Fibroblast of lung (primary cell): ENCODE measurements at regions not wholly inside any gene's neighbourhood (a gene's known extent, or its start where the extent isn't known, plus 50 kb on each side); places are given as distances from the start of the nearest gene placed in this dataset.

Source experiments
- DNase-seq, 2 donors: peaks; one replicate each; pipeline versions ENCODE4 v3.0.0 to v3.0.0-alpha.2; 2010; ENCODE audit warnings: low read depth in 2 of 2
- H2AFZ ChIP-seq: 2 replicates; pipeline ENCODE4 v1.5.1; 2012; ENCODE audit warnings: low read length, control low read depth, inconsistent platforms
- H3K27ac ChIP-seq: 2 replicates; pipeline ENCODE4 v1.5.1; 2011; ENCODE audit warnings: low read length, control low read depth; ENCODE audit not compliant: insufficient read depth
- H3K27me3 ChIP-seq: 2 replicates; pipeline ENCODE4 v1.5.1; 2011; ENCODE audit warnings: mild to moderate bottlenecking, low read length; ENCODE audit not compliant: control insufficient read depth, insufficient read depth
- H3K36me3 ChIP-seq: 2 replicates; pipeline ENCODE4 v1.5.1; 2011; ENCODE audit warnings: low read length; ENCODE audit not compliant: control insufficient read depth, insufficient read depth
- H3K4me1 ChIP-seq: 2 replicates; pipeline ENCODE4 v1.5.1; 2011; ENCODE audit warnings: low read length; ENCODE audit not compliant: control insufficient read depth, insufficient read depth; ENCODE audit errors: extremely low read depth
- H3K4me2 ChIP-seq: 2 replicates; pipeline ENCODE4 v1.5.1; 2011; ENCODE audit warnings: low read length, control low read depth; ENCODE audit not compliant: insufficient read depth; ENCODE audit errors: extremely low read depth
- H3K4me3 ChIP-seq, 4 experiments: fragments of 200-600 bp in 1 of 4; sonication (generic) in 1 of 4; replicated peaks in 1 of 4; 2 replicates each; pipeline ENCODE4 v1.5.1; 2011 to 2016; ENCODE audit warnings: low read length in 4 of 4, low read depth in 3 of 4, mild to moderate bottlenecking in 3 of 4, control low read depth in 2 of 4, inconsistent platforms in 1 of 4, mixed read lengths in 1 of 4; ENCODE audit not compliant: insufficient read depth in 1 of 4; ENCODE audit errors: control extremely low read depth in 1 of 4
- H3K79me2 ChIP-seq: 2 replicates; pipeline ENCODE4 v1.5.1; 2012; ENCODE audit warnings: mild to moderate bottlenecking, low read length, inconsistent platforms; ENCODE audit not compliant: control insufficient read depth, insufficient read depth
- H3K9ac ChIP-seq: 2 replicates; pipeline ENCODE4 v1.5.1; 2011; ENCODE audit warnings: mild to moderate bottlenecking, low read length, control low read depth; ENCODE audit not compliant: insufficient read depth
- H3K9me3 ChIP-seq: 2 replicates; pipeline ENCODE4 v1.5.1; 2012; ENCODE audit warnings: low read depth, low read length; ENCODE audit not compliant: control insufficient read depth, insufficient read depth
- H4K20me1 ChIP-seq: 2 replicates; pipeline ENCODE4 v1.5.1; 2011; ENCODE audit warnings: low read length; ENCODE audit not compliant: control insufficient read depth, insufficient read depth; ENCODE audit errors: extremely low read depth
- EZH2 ChIP-seq: IDR thresholded peaks from 2 replicates; pipeline ENCODE4 v1.5.1; 2012; ENCODE audit warnings: low read length, control low read depth, mild to moderate bottlenecking; ENCODE audit errors: missing control alignments
- TF ChIP-seq, protein P1 (sequence below), 2 donors: IDR thresholded peaks in 1 of 2; conservative IDR thresholded peaks in 1 of 2; 1 replicate in 1 of 2; 2 replicates in 1 of 2; pipeline ENCODE4 v1.5.1; 2011 to 2012; ENCODE audit warnings: low read length in 2 of 2, control low read depth in 1 of 2, inconsistent platforms in 1 of 2, low read depth in 1 of 2, mild to moderate bottlenecking in 1 of 2

DNA sequence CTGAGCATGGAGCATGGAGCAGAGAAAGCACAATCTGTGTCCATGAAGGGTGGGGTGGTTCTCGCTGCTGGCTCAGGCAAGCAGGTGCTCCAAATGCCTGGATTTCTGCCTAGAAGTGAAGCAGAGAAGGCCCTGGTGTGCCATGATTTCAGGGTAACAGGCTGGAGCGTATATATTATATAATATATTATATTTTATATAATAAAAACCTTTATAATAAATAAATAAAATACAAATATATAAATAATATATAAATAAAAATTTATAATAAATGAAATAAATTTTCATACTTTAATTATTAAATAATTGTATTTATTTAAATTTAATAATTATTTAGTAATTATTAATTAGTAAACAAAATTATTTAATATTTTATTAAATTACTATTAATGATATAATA lies 707.4 kb upstream of the COX7C start:
- H2AFZ ChIP-seq = no peak overlapping the region
- H3K4me1 ChIP-seq = no peaks in the 10 kb centered on the region
- no peak overlapping the region for H3K27ac ChIP-seq
- no peaks in the 10 kb centered on the region for H3K27me3 ChIP-seq
- no peaks in the 10 kb centered on the region for H3K9me3 ChIP-seq
- TF ChIP-seq, protein P1, sequence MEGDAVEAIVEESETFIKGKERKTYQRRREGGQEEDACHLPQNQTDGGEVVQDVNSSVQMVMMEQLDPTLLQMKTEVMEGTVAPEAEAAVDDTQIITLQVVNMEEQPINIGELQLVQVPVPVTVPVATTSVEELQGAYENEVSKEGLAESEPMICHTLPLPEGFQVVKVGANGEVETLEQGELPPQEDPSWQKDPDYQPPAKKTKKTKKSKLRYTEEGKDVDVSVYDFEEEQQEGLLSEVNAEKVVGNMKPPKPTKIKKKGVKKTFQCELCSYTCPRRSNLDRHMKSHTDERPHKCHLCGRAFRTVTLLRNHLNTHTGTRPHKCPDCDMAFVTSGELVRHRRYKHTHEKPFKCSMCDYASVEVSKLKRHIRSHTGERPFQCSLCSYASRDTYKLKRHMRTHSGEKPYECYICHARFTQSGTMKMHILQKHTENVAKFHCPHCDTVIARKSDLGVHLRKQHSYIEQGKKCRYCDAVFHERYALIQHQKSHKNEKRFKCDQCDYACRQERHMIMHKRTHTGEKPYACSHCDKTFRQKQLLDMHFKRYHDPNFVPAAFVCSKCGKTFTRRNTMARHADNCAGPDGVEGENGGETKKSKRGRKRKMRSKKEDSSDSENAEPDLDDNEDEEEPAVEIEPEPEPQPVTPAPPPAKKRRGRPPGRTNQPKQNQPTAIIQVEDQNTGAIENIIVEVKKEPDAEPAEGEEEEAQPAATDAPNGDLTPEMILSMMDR (conservative IDR thresholded peaks at IDR 0.05 in 1 of 2, IDR thresholded peaks at IDR 0.05 in 1 of 2; ENCODE audit: low read depth in 1 of 2, low read length in 2 of 2) = no peak
- no peak for TF ChIP-seq EZH2
- DNase-seq = no peak
- no peaks in the 10 kb centered on the region for H4K20me1 ChIP-seq
- H3K4me2 ChIP-seq = no peak overlapping the region
- H3K79me2 ChIP-seq = no peaks in the 10 kb centered on the region
- no peaks in the 10 kb centered on the region for H3K36me3 ChIP-seq
- H3K4me3 ChIP-seq = no peak overlapping the region
- no peak overlapping the region for H3K9ac ChIP-seq

DNA sequence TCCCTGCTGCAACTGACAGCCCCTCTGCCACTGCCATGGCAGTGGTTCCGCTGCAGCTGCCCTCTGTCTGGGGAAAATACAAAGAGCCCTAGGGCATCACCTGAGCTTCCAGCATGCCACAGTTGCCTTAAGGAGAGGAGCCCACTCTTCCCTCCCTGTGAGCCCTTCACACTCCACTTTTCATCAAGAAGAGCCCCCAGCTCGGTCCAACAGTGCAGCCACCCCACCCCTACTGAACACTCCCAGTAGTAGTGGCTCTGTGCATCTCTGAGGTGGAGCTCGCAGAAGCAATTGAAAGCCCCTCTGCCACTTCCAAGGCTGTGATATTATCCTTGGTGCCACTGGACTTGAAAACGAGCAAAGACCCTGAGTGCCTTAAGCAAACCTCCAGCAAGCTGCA lies 696.8 kb upstream of the COX7C start:
- H3K79me2 ChIP-seq = no peaks in the 10 kb centered on the region
- no peaks in the 10 kb centered on the region for H3K36me3 ChIP-seq
- H3K4me3 ChIP-seq = no peak overlapping the region
- no peak for DNase-seq
- no peak overlapping the region for H3K27ac ChIP-seq
- TF ChIP-seq EZH2 = no peak
- TF ChIP-seq, protein P1 (conservative IDR thresholded peaks at IDR 0.05 in 1 of 2, IDR thresholded peaks at IDR 0.05 in 1 of 2; ENCODE audit: low read depth in 1 of 2, low read length in 2 of 2) = no peak
- H3K4me1 ChIP-seq = no peaks in the 10 kb centered on the region
- no peak overlapping the region for H2AFZ ChIP-seq
- no peaks in the 10 kb centered on the region for H3K27me3 ChIP-seq
- H3K9ac ChIP-seq = no peak overlapping the region
- no peak overlapping the region for H3K4me2 ChIP-seq
- H3K9me3 ChIP-seq = no peaks in the 10 kb centered on the region
- H4K20me1 ChIP-seq = no peaks in the 10 kb centered on the region

DNA sequence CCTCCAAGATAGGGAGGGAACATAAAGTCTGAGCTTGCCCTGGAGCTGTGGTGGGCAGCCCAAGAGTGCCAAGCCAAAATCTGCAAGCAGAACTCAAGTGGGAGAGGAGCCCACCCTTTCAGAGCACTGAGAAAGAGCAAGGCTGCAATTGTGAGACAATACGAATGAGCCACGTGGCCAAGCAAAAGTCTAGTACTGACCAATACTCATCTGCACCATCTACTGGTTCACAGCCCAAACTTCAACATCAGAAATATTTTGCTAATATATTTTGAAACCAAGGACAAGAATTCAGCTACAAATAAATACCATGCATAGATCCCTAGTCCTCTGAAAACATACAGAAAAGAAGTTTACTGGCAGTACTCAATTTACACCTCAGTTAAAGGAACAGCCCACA lies 696.2 kb upstream of the COX7C start:
- Histone ChIP-seq H3K4me3 (no peak overlapping the region), H3K79me2 (no peaks in the 10 kb centered on the region), H3K9ac (no peak overlapping the region), H3K27ac (no peak overlapping the region), H3K4me1 (no peaks in the 10 kb centered on the region), H3K9me3 (no peaks in the 10 kb centered on the region), H3K27me3 (no peaks in the 10 kb centered on the region), H3K4me2 (no peak overlapping the region), H2AFZ (no peak overlapping the region), H3K36me3 (no peaks in the 10 kb centered on the region), H4K20me1 (no peaks in the 10 kb centered on the region)
- no peak for DNase-seq
- TF ChIP-seq, protein P1 (conservative IDR thresholded peaks at IDR 0.05 in 1 of 2, IDR thresholded peaks at IDR 0.05 in 1 of 2; ENCODE audit: low read depth in 1 of 2, low read length in 2 of 2) = no peak
- no peak for TF ChIP-seq EZH2
